Nephron (organoid): ENCODE measurements at regions not wholly inside any gene's neighbourhood (a gene's known extent, or its start where the extent isn't known, plus 50 kb on each side); places are given as distances from the start of the nearest gene placed in this dataset.

Source experiments
- H3K27ac Mint-ChIP-seq, 3 experiments: 2 replicates each; pipeline ENCODE4 v1.8.0; 2020; ENCODE audit warnings: mixed read lengths in 3 of 3, mild to moderate bottlenecking in 2 of 3, moderate library complexity in 1 of 3
- H3K27me3 Mint-ChIP-seq: 2 replicates; pipeline ENCODE4 v1.8.0; 2021; ENCODE audit warnings: low read depth, mild to moderate bottlenecking, moderate library complexity, mixed read lengths
- H3K36me3 Mint-ChIP-seq: 2 replicates; pipeline ENCODE4 v1.8.0; 2020; ENCODE audit warnings: low read depth, mixed read lengths
- H3K4me1 Mint-ChIP-seq: 2 replicates; pipeline ENCODE4 v1.8.0; 2020; ENCODE audit warnings: mixed read lengths
- H3K4me3 Mint-ChIP-seq, 3 experiments: 2 replicates each; pipeline ENCODE4 v1.8.0; 2020; ENCODE audit warnings: mild to moderate bottlenecking in 3 of 3, mixed read lengths in 3 of 3, moderate library complexity in 2 of 3
- H3K9me3 Mint-ChIP-seq: 2 replicates; pipeline ENCODE4 v1.8.0; 2020; ENCODE audit warnings: mixed read lengths
- TF ChIP-seq, protein P1 (sequence below), 3 experiments: fragments of 200-600 bp; sonication (generic); IDR thresholded peaks; one replicate each; pipeline ENCODE4 v1.5.0; 2021; ENCODE audit warnings: antibody characterized with exemption in 3 of 3; ENCODE audit not compliant: unreplicated experiment in 3 of 3

DNA sequence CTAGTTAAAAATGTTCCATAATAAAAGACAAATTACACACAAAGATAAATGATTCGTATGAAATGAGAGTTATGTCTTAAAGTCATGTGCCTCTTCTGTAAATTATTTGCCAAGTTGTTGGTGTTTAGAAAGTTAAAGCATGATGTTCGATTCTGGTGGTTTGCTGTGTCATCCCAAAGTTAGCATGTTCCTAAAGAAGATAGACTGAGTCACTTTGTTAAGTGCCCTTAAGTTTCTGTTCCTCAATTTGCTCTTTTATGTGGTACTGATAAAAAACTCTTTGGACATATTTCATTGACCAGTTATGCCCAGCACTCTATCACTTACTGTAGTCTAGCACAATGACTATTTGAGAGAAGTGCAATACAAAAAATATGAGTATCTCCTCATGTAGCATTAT lies 366.9 kb upstream of the ZNF608 start:
- Mint-ChIP-seq H3K4me3 (no peak overlapping the region), H3K9me3 (peaks cover 7% of the 10 kb centered on the region), H3K27ac (no peak overlapping the region), H3K36me3 (no peaks in the 10 kb centered on the region), H3K4me1 (no peaks in the 10 kb centered on the region), H3K27me3 (peaks cover 5% of the 10 kb centered on the region)
- TF ChIP-seq, protein P1, sequence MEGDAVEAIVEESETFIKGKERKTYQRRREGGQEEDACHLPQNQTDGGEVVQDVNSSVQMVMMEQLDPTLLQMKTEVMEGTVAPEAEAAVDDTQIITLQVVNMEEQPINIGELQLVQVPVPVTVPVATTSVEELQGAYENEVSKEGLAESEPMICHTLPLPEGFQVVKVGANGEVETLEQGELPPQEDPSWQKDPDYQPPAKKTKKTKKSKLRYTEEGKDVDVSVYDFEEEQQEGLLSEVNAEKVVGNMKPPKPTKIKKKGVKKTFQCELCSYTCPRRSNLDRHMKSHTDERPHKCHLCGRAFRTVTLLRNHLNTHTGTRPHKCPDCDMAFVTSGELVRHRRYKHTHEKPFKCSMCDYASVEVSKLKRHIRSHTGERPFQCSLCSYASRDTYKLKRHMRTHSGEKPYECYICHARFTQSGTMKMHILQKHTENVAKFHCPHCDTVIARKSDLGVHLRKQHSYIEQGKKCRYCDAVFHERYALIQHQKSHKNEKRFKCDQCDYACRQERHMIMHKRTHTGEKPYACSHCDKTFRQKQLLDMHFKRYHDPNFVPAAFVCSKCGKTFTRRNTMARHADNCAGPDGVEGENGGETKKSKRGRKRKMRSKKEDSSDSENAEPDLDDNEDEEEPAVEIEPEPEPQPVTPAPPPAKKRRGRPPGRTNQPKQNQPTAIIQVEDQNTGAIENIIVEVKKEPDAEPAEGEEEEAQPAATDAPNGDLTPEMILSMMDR (IDR thresholded peaks at IDR 0.05; ENCODE audit: unreplicated experiment in 3 of 3) = no peak

DNA sequence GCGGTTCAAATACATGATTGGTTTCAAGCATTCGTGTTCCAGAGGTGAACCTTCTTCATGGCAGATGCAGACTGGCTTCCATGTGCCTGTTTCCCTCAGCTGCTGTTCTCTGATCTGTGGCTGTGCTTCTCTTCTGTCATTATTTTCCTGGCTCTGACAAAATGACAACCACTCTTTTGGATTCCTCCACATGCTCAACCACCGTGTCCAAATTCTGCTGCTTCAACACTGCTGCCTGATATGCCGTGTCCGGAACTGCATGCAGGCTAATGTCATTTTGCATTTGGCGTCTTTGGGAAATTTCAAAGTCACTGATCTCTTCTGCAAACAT lies 368.7 kb upstream of the ZNF608 start:
- no peaks in the 10 kb centered on the region for H3K4me1 Mint-ChIP-seq
- no peak overlapping the region for H3K27ac Mint-ChIP-seq
- TF ChIP-seq, protein P1 (IDR thresholded peaks at IDR 0.05; ENCODE audit: unreplicated experiment in 3 of 3) = no peak

DNA sequence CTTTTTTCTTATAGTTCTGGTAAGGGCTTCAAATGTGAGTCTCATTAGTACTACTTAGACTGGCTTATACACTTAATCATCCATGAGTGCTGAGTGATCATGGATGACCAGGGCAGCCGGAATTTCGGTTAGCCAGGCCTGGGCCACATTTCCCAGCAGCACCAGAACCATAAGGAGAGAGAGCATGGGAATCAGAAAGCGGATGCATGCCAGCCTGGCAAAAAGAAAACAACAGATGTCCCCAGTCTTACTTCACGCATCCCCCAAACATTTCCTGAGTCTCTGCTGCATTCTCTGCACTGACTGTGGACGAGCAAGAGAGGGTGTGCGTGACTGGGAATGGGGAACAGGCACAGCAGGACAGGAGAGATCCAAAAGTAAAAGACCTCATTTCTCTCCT lies 371.1 kb upstream of the ZNF608 start:
- Mint-ChIP-seq H3K36me3 (no peaks in the 10 kb centered on the region), H3K27ac (no peak overlapping the region), H3K4me1 (no peaks in the 10 kb centered on the region)

More for the DNA sequence above, 368.7 kb upstream of the ZNF608 start:
- no peak overlapping the region for H3K4me3 Mint-ChIP-seq
- H3K9me3 Mint-ChIP-seq = peaks cover 7% of the 10 kb centered on the region
- H3K27me3 Mint-ChIP-seq = peaks cover 6% of the 10 kb centered on the region
- no peaks in the 10 kb centered on the region for H3K36me3 Mint-ChIP-seq

DNA sequence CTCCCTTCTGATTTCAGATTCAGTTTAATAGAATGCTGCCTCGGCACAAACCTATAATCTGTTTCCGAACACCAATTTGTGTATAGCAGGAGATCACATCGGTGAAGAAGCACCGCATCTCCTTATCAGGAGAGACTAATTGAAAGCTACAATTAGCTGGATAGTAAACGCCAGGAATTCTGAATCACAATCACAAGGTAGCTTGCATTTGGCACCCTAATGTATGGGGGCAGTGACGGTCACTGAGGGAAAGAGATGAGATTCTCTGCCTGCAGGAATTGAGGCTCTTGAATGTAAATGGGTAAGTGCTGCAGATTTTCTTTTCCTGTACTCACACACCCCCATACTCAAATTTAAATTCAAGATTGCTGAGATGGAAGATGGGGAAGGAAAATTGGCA lies 373.6 kb upstream of the ZNF608 start:
- TF ChIP-seq, protein P1 (IDR thresholded peaks at IDR 0.05; ENCODE audit: unreplicated experiment in 3 of 3) = no peak
- peaks cover 2% of the 10 kb centered on the region for H3K9me3 Mint-ChIP-seq
- no peak overlapping the region for H3K4me3 Mint-ChIP-seq
- no peaks in the 10 kb centered on the region for H3K36me3 Mint-ChIP-seq
- H3K27me3 Mint-ChIP-seq = peaks cover 6% of the 10 kb centered on the region
- H3K27ac Mint-ChIP-seq = no peak overlapping the region
- peaks cover 7% of the 10 kb centered on the region for H3K4me1 Mint-ChIP-seq

More for the DNA sequence above, 371.1 kb upstream of the ZNF608 start:
- Mint-ChIP-seq H3K9me3 (peaks cover 2% of the 10 kb centered on the region), H3K4me3 (no peak overlapping the region), H3K27me3 (peaks cover 6% of the 10 kb centered on the region)
- TF ChIP-seq, protein P1 (IDR thresholded peaks at IDR 0.05; ENCODE audit: unreplicated experiment in 3 of 3) = no peak

DNA sequence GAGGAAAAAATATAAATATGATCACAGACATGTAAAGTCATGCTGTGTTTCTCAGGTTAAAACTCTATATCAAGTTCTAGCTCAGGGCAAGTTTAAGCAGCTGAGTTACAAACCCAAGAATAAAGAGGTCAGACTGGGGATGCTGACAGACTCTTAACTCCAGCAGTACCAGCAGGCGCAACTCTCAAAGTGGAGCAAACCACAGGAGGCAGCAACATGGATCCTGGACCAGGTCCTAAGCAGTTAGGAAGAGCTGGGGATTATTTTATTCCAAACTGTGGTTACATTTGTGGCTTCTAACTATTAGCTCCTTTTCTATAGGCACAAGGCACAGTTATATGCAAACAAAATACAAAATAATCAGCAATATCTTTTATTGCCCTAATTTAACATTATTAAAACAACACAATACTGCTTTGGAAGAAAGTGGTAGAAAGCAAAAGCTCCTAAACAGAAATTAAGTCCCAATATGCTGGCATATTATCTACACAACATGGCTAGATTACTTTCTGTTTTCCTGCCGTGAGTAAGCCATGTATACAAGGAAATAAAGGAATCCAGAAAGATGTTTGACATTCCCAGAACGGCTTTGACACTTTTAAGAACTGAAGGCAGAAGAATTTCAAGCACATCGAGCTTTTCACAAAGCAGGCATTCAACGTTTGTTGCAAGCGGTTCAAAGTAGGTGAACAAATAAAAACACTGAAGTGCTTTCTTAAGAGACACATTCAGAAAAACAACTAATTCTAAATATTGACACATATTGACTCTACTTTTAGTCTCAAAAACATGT lies 378.8 kb upstream of the ZNF608 start:
- H3K4me1 Mint-ChIP-seq = peaks cover 15% of the 10 kb centered on the region
- peaks cover 3% of the 10 kb centered on the region for H3K9me3 Mint-ChIP-seq
- H3K27ac Mint-ChIP-seq = peak overlapping the region in 1 of 3 experiments; percentile 52
- no peaks in the 10 kb centered on the region for H3K36me3 Mint-ChIP-seq
- H3K4me3 Mint-ChIP-seq = no peak overlapping the region
- TF ChIP-seq, protein P1 (IDR thresholded peaks at IDR 0.05; ENCODE audit: unreplicated experiment in 3 of 3) = no peak
- peaks cover 4% of the 10 kb centered on the region for H3K27me3 Mint-ChIP-seq

DNA sequence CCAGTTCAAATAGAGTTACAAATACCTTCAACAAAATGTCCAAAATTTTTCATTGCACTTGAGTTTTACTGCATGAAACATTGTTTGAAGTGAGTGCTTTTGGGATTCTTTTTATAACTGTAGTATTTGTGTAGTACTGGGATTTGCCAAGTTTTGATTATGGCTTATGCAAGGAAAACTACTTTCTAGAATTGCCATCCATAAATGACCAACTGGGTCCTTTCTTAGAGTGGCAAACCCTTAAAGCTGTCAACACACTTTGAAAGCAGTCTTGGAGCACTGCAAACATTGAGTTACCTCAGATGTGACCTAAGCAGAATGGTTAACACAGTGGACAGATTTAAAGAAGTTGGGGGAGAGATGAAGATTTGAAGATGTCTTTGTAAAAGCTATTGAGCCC lies 379.6 kb upstream of the ZNF608 start:
- peaks cover 4% of the 10 kb centered on the region for H3K27me3 Mint-ChIP-seq
- TF ChIP-seq, protein P1 (IDR thresholded peaks at IDR 0.05; ENCODE audit: unreplicated experiment in 3 of 3) = no peak

More for the DNA sequence above, 379.6 kb upstream of the ZNF608 start:
- Mint-ChIP-seq H3K9me3 (peaks cover 3% of the 10 kb centered on the region), H3K4me1 (peaks cover 15% of the 10 kb centered on the region), H3K4me3 (no peak overlapping the region), H3K36me3 (no peaks in the 10 kb centered on the region), H3K27ac (no peak overlapping the region)
